Right lobe of liver (tissue), 6 donors: ENCODE measurements at regions not wholly inside any gene's neighbourhood (a gene's known extent, or its start where the extent isn't known, plus 50 kb on each side); places are given as distances from the start of the nearest gene placed in this dataset.

Experiments
- ATAC-seq, 4 donors: fragments of 200-7000 bp; cut with Tn5 transposase; one replicate each; pipeline ENCODE4 v1.9.1; 2020; ENCODE audit warnings: mild to moderate bottlenecking in 4 of 4, moderate library complexity in 4 of 4
- DNase-seq, 3 donors: peaks; one replicate each; pipeline ENCODE4 v3.0.0-alpha.2; 2020
- H3K27ac ChIP-seq, 3 donors: fragments of 200-600 bp; one replicate each; pipeline ENCODE4 v1.8.0; 2022
- H3K27me3 ChIP-seq, 2 donors: fragments of 200-600 bp; one replicate each; pipeline ENCODE4 v1.8.0; 2022
- H3K36me3 ChIP-seq, 4 donors: fragments of 200-600 bp; sonication (generic) in 1 of 4; one replicate each; pipeline versions ENCODE4 v1.5.1 to v1.8.0; 2017 to 2022; ENCODE audit warnings: control low read depth in 1 of 4
- H3K4me1 ChIP-seq, 4 donors: fragments of 200-600 bp; sonication (generic) in 1 of 4; one replicate each; pipeline versions ENCODE4 v1.5.1 to v1.8.0; 2017 to 2022; ENCODE audit warnings: control low read depth in 1 of 4
- H3K4me3 ChIP-seq, 3 donors: fragments of 200-600 bp; one replicate each; pipeline ENCODE4 v1.8.0; 2022
- H3K9me3 ChIP-seq, 4 donors: fragments of 200-600 bp; sonication (generic) in 1 of 4; one replicate each; pipeline versions ENCODE4 v1.5.1 to v1.8.0; 2017 to 2022; ENCODE audit warnings: control low read depth in 1 of 4
- POLR2A ChIP-seq: fragments of 450-650 bp; IDR thresholded peaks from one replicate; pipeline ENCODE4 v1.6.1; 2017; ENCODE audit warnings: antibody characterized with exemption, mild to moderate bottlenecking
- WGBS: methylation state at CpG from one replicate; pipeline ENCODE4 v1.1.6; 2018; ENCODE audit warnings: low coverage, low lambda C conversion rate; ENCODE audit not compliant: insufficient coverage; ENCODE audit errors: missing lambda C conversion rate; 5-methylcytosine and 5-hydroxymethylcytosine counted together
- intact Hi-C, 2 donors: fragments of 100-400 bp; cut with DNase I; formaldehyde crosslinking; loops; one replicate each; pipeline versions ENCODE4 v1.11.2 to v1.14.1; 2022
- TF ChIP-seq, protein P1 (sequence below), 4 donors: fragments of 200-600 bp in 3 of 4; fragments of 450-650 bp in 1 of 4; IDR thresholded peaks; one replicate each; pipeline versions ENCODE4 v1.5.1 to v1.8.0; 2016 to 2022; ENCODE audit warnings: antibody characterized with exemption in 4 of 4, mild to moderate bottlenecking in 2 of 4
- donor health status: DM: no; HTN: yes; CAD: no.
- donor health status: DM: no; HTN: no; CAD: no.
- donor health status: DM: no; HTN: no; CAD: no.
- donor health status: DM: no; HTN: yes; CAD: no.
- donor health status: DM: no; HTN: yes; CAD: no.

DNA sequence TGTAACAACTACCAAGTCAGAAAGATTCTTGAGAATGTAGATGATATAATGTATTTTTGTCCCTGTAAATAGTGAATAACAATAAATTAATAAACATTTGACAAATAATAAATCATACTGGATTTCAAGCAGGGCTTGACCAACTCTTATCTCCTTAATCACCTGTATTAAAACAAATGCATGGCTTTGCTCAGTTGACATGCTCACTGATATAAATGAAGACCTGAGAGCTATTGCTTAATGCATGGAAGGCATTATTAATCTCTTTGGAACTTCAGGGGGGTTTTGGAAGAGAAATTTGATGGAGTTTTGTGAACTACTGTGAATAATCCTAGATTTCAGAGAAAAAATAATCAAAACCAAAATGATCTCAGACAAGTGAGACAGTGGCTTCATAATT is 1420.4 kb upstream of the TENM4 start:
- intact Hi-C loops, result no loop called here
- no peak overlapping the region for H3K4me3 ChIP-seq
- H3K4me1 ChIP-seq, result no peaks in the 10 kb centered on the region
- TF ChIP-seq, protein P1, sequence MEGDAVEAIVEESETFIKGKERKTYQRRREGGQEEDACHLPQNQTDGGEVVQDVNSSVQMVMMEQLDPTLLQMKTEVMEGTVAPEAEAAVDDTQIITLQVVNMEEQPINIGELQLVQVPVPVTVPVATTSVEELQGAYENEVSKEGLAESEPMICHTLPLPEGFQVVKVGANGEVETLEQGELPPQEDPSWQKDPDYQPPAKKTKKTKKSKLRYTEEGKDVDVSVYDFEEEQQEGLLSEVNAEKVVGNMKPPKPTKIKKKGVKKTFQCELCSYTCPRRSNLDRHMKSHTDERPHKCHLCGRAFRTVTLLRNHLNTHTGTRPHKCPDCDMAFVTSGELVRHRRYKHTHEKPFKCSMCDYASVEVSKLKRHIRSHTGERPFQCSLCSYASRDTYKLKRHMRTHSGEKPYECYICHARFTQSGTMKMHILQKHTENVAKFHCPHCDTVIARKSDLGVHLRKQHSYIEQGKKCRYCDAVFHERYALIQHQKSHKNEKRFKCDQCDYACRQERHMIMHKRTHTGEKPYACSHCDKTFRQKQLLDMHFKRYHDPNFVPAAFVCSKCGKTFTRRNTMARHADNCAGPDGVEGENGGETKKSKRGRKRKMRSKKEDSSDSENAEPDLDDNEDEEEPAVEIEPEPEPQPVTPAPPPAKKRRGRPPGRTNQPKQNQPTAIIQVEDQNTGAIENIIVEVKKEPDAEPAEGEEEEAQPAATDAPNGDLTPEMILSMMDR (IDR thresholded peaks at IDR 0.05), result no peak
- TF ChIP-seq POLR2A, result no peak
- ATAC-seq (no peak), DNase-seq (no peak)
- H3K36me3 ChIP-seq, result no peaks in the 10 kb centered on the region
- H3K27me3 ChIP-seq, result no peaks in the 10 kb centered on the region
- H3K9me3 ChIP-seq, result no peaks in the 10 kb centered on the region
- no peak overlapping the region for H3K27ac ChIP-seq

DNA sequence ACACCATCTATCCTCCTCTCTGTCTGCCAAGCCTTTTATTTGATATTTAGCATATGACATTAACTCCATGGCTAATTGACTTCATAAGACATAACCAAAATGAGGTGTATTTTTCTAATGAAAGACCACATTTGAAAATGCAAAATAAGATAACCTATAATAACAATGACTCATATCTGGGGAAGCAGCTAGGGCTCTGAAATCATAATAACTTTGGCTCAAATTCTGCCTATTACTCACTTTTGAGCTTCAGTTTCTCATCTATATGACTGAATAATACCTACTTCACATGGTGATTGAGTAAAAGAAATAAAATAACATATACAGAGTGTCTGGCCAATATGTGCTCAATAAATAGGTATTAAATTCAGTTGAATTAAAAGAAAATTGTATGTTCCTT is 1419.8 kb upstream of the TENM4 start:
- DNase-seq (no peak), ATAC-seq (no peak)
- H3K27ac ChIP-seq, result no peak overlapping the region
- H3K4me1 ChIP-seq, result no peaks in the 10 kb centered on the region
- intact Hi-C loops, result no loop called here
- H3K9me3 ChIP-seq, result no peaks in the 10 kb centered on the region
- TF ChIP-seq POLR2A, result no peak
- TF ChIP-seq, protein P1 (IDR thresholded peaks at IDR 0.05), result no peak
- H3K4me3 ChIP-seq, result no peak overlapping the region
- H3K36me3 ChIP-seq, result no peaks in the 10 kb centered on the region
- H3K27me3 ChIP-seq, result no peaks in the 10 kb centered on the region

DNA sequence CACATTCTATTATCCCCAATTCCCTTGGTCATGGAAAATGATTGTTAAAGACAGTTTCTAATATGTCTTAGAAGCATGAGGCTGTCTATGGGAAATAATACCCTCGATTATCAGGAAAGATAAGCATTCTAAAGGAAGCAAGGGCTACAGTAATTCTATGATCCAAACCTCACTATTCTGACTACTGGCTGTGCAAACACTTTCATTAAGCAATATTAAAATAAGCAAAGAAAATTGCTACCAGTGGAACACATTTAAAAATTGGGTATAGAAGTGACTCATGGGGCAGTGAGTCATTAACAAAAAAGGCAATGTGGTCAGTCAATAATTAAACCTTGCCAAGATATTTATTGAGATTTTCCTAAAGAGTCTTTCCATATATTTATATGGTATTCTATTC is 1415.2 kb upstream of the TENM4 start:
- no peak for TF ChIP-seq POLR2A
- TF ChIP-seq, protein P1 (IDR thresholded peaks at IDR 0.05), result no peak
- Histone ChIP-seq H3K9me3 (no peaks in the 10 kb centered on the region), H3K27me3 (no peaks in the 10 kb centered on the region), H3K4me3 (no peak overlapping the region), H3K36me3 (no peaks in the 10 kb centered on the region), H3K4me1 (no peaks in the 10 kb centered on the region), H3K27ac (no peak overlapping the region)
- WGBS, result 5% methylated on average over 1 of the region's 1 CpG
- no peak for DNase-seq
- ATAC-seq, result no peak
- intact Hi-C loops, result no loop called here

DNA sequence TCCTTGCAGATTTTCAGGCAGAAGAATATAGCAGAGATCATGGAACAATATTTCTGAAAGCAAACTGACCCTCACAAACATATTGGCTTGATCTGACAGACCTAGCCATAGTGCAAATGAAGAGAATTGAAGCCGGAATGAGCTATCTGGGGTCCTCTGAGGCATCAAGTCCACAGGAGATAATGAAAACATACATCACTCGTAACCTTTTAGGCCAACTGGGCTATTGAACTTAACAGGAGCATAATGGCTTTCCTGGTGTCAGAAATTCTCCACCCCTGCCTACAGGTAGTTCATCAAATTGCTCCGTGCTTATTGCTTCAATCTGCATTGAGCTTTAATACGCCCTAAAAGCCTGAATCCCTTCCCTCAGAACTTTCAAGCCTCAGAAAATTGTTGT is 1414.6 kb upstream of the TENM4 start:
- H3K27me3 ChIP-seq, result no peaks in the 10 kb centered on the region
- no peaks in the 10 kb centered on the region for H3K9me3 ChIP-seq
- H3K36me3 ChIP-seq, result no peaks in the 10 kb centered on the region
- intact Hi-C loops, result no loop called here
- DNase-seq (no peak), ATAC-seq (no peak)
- 45% methylated on average over 3 of the region's 4 CpGs for WGBS
- TF ChIP-seq, protein P1 (IDR thresholded peaks at IDR 0.05), result no peak
- no peak for TF ChIP-seq POLR2A
- H3K27ac ChIP-seq, result no peak overlapping the region
- H3K4me1 ChIP-seq, result no peaks in the 10 kb centered on the region
- no peak overlapping the region for H3K4me3 ChIP-seq

DNA sequence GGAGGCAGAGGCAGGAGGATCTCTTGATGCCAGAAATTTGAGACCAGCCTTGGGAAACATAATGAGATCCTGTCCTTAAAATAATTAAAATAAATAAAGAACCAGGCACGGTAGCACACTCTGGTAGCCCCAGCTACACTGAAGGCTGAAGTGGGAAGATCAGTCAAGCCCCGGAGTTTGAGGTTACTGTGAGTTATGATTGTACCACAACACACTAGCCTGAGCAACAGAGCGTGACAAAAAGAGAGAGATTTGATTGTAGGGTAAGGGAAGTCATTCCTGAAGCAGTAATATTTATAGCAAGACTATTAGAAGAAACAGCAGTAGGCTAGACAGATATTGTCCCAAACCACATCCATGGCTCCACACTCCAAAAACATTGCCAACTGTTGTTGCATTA is 1408.4 kb upstream of the TENM4 start:
- DNase-seq (no peak), ATAC-seq (no peak)
- no peaks in the 10 kb centered on the region for H3K36me3 ChIP-seq
- no peak overlapping the region for H3K27ac ChIP-seq
- no peak overlapping the region for H3K4me3 ChIP-seq
- no peaks in the 10 kb centered on the region for H3K27me3 ChIP-seq
- intact Hi-C loops, result no loop called here
- H3K4me1 ChIP-seq, result no peaks in the 10 kb centered on the region
- TF ChIP-seq, protein P1 (IDR thresholded peaks at IDR 0.05), result no peak
- no peak for TF ChIP-seq POLR2A
- 58% methylated on average over 2 of the region's 3 CpGs for WGBS
- H3K9me3 ChIP-seq, result no peaks in the 10 kb centered on the region
